Karpas-422 (cell line): ENCODE measurements at regions not wholly inside any gene's neighbourhood (a gene's known extent, or its start where the extent isn't known, plus 50 kb on each side); places are given as distances from the start of the nearest gene placed in this dataset.

Experiments used
- DNase-seq: peaks from one replicate; pipeline ENCODE4 v3.0.0-alpha.2; 2015
- H2AFZ ChIP-seq: fragments of 200-600 bp; sonication (generic); 2 replicates; pipeline ENCODE4 v1.6.1; 2014; ENCODE audit warnings: antibody characterized with exemption, low read length, mixed read lengths
- H3K27ac ChIP-seq: fragments of 200-600 bp; sonication (generic); 2 replicates; pipeline ENCODE4 v1.5.1; 2014; ENCODE audit warnings: mild to moderate bottlenecking, low read length, moderate library complexity
- H3K27me3 ChIP-seq: fragments of 200-600 bp; sonication (generic); 2 replicates; pipeline ENCODE4 v1.6.1; 2014; ENCODE audit warnings: low read length, mixed read lengths
- H3K36me3 ChIP-seq: fragments of 200-600 bp; sonication (generic); 2 replicates; pipeline ENCODE4 v1.6.1; 2014; ENCODE audit warnings: low read length, mixed read lengths; ENCODE audit not compliant: insufficient read depth
- H3K4me1 ChIP-seq: fragments of 200-600 bp; sonication (generic); 2 replicates; pipeline ENCODE4 v1.6.1; 2014; ENCODE audit warnings: mild to moderate bottlenecking, low read length, mixed read lengths
- H3K4me2 ChIP-seq: fragments of 200-600 bp; sonication (generic); 2 replicates; pipeline ENCODE4 v1.6.1; 2014; ENCODE audit warnings: low read length, low read depth, mild to moderate bottlenecking; ENCODE audit not compliant: poor library complexity, severe bottlenecking
- H3K4me3 ChIP-seq: fragments of 200-600 bp; sonication (generic); 2 replicates; pipeline ENCODE4 v1.5.1; 2014; ENCODE audit warnings: mild to moderate bottlenecking, antibody characterized with exemption, low read length, mixed read lengths
- H3K79me2 ChIP-seq: fragments of 200-600 bp; sonication (generic); 2 replicates; pipeline ENCODE4 v1.6.1; 2014; ENCODE audit warnings: mild to moderate bottlenecking, low read length, mixed read lengths
- H3K9ac ChIP-seq: fragments of 200-600 bp; sonication (generic); 2 replicates; pipeline ENCODE4 v1.6.0; 2014; ENCODE audit warnings: low read length
- H3K9me2 ChIP-seq: fragments of 200-600 bp; sonication (generic), shearing (Covaris generic); replicated peaks from 2 replicates; pipeline ENCODE4 v1.6.0; 2014; ENCODE audit warnings: mild to moderate bottlenecking, low read length, moderate library complexity; ENCODE audit not compliant: insufficient read depth
- H3K9me3 ChIP-seq: fragments of 300-700, 200-600 bp; sonication (generic); 2 replicates; pipeline ENCODE4 v1.6.1; 2014; ENCODE audit warnings: low read length, mixed read lengths
- H4K20me1 ChIP-seq: fragments of 200-600 bp; sonication (generic); 2 replicates; pipeline ENCODE4 v1.6.1; 2014; ENCODE audit warnings: mild to moderate bottlenecking, antibody characterized with exemption, low read length, low read depth; ENCODE audit not compliant: insufficient read depth

DNA sequence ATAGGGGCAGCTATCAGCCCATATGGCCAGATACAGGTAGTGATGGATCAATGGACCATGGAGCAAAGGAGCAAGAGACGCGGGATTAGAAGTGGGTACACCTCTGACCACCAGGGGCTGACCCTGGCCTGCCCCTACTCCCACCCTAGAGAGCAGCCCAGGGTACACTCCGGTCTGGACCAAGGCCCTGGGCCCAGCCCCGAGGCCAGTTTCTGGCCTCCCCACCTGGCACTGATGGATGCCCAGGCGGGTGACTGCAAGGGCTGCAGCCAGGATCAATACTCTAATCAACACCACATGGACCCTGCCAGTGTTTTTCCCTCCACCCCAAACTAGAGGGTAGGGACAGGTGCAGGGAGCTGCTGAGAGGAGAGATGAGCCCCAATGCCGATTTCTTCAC, 74.1 kb upstream of the NECTIN1 start:
- no peak overlapping the region for H3K9ac ChIP-seq
- H3K9me2 ChIP-seq: no peaks in the 10 kb centered on the region
- H3K4me3 ChIP-seq: no peak overlapping the region
- H3K27me3 ChIP-seq: no peaks in the 10 kb centered on the region
- DNase-seq: no peak
- no peaks in the 10 kb centered on the region for H3K79me2 ChIP-seq
- H3K4me1 ChIP-seq: no peaks in the 10 kb centered on the region
- no peak overlapping the region for H3K4me2 ChIP-seq
- no peaks in the 10 kb centered on the region for H3K36me3 ChIP-seq
- no peaks in the 10 kb centered on the region for H4K20me1 ChIP-seq
- no peak overlapping the region for H3K27ac ChIP-seq
- no peaks in the 10 kb centered on the region for H3K9me3 ChIP-seq
- no peak overlapping the region for H2AFZ ChIP-seq

DNA sequence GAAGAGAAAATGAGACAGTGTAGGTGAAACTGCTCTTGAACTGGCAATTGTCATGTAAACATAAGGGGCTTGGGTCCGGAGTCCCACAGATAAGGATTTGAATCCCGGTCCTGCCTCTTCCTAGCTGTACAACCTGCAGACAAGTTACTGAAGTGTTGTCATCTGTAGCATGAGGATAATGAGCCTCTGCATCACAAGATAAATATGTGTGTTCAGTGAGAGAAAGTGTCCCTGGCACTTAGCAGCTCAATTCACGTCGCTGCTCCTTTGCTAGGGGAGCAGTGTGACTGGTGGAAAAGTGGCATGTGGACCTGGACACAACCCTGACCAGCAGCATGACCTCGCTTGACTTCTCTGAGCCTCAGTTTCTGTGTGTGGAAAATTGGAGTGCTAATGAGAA, 73.7 kb upstream of the NECTIN1 start:
- Histone ChIP-seq H2AFZ (no peak overlapping the region), H3K4me2 (no peak overlapping the region), H3K4me3 (no peak overlapping the region), H3K9me2 (no peaks in the 10 kb centered on the region), H3K9ac (no peak overlapping the region), H3K4me1 (no peaks in the 10 kb centered on the region), H3K27ac (no peak overlapping the region), H3K36me3 (no peaks in the 10 kb centered on the region), H4K20me1 (no peaks in the 10 kb centered on the region), H3K9me3 (no peaks in the 10 kb centered on the region), H3K79me2 (no peaks in the 10 kb centered on the region), H3K27me3 (no peaks in the 10 kb centered on the region)
- DNase-seq: no peak

- Histone ChIP-seq H4K20me1 (no peaks in the 10 kb centered on the region), H3K27me3 (no peaks in the 10 kb centered on the region), H3K36me3 (no peaks in the 10 kb centered on the region), H3K27ac (no peak overlapping the region), H3K79me2 (no peaks in the 10 kb centered on the region), H3K4me2 (no peak overlapping the region), H2AFZ (no peak overlapping the region), H3K9me3 (no peaks in the 10 kb centered on the region), H3K9me2 (no peaks in the 10 kb centered on the region), H3K4me1 (no peaks in the 10 kb centered on the region), H3K9ac (no peak overlapping the region), H3K4me3 (no peak overlapping the region)
- DNase-seq: no peak
Observed at GRCh38 chr11:119800619-119801018, 71.6 kb upstream of the NECTIN1 start.

DNA sequence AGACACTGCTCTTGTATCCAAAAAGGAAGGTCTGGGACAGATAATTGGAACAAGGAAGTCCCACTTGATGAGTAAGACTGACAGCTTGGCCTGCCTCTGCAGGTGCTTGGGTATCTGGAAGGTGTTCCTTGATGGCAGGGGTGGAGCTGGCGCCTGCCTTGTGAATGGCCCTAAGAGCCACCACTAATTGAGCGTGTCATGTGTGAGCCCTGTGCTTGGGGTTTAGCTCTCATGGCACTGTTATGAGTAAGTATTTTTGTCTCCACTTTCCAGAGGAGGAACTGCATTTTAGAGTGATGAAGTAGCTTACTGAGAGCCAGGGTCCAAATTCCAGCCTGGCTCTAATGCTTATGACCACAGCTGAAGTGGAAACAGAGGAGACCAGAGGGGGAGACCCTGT, 71.2 kb upstream of the NECTIN1 start:
- Histone ChIP-seq H4K20me1 (no peaks in the 10 kb centered on the region), H3K36me3 (no peaks in the 10 kb centered on the region), H3K4me3 (no peak overlapping the region), H2AFZ (no peak overlapping the region), H3K79me2 (no peaks in the 10 kb centered on the region), H3K27me3 (no peaks in the 10 kb centered on the region), H3K9ac (no peak overlapping the region), H3K27ac (no peak overlapping the region), H3K9me3 (no peaks in the 10 kb centered on the region), H3K4me1 (no peaks in the 10 kb centered on the region), H3K9me2 (no peaks in the 10 kb centered on the region), H3K4me2 (no peak overlapping the region)
- DNase-seq: no peak

GRCh38 chr11:119798656-119799055, 69.7 kb upstream of the NECTIN1 start:
- H3K9me3 ChIP-seq: no peaks in the 10 kb centered on the region
- no peaks in the 10 kb centered on the region for H3K36me3 ChIP-seq
- no peak overlapping the region for H3K9ac ChIP-seq
- no peak for DNase-seq
- H2AFZ ChIP-seq: no peak overlapping the region
- H3K4me2 ChIP-seq: no peak overlapping the region
- H3K27ac ChIP-seq: no peak overlapping the region
- no peaks in the 10 kb centered on the region for H3K27me3 ChIP-seq
- no peaks in the 10 kb centered on the region for H3K9me2 ChIP-seq
- H3K4me1 ChIP-seq: no peaks in the 10 kb centered on the region
- H4K20me1 ChIP-seq: no peaks in the 10 kb centered on the region
- H3K79me2 ChIP-seq: no peaks in the 10 kb centered on the region
- H3K4me3 ChIP-seq: no peak overlapping the region

DNA sequence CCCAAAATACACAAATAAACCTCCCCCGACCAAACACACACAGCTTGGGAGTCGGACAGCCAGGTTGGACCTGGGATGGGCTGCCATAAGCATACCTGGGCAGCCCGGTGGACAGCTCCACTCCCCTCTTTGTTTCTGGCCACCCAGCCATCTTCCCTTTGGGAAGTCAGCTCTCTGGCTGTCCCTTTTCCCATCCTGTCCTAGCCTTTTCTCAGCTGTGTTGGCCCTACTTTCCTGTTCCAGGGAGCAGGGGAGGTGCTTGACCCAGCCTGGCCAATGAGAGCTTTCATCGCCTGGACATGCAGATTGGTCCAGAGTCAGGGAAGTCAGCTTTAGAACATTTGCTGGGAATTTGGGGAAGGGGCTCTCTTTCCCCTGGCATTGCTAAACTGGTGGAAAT, 68.7 kb upstream of the NECTIN1 start:
- Histone ChIP-seq H4K20me1 (no peaks in the 10 kb centered on the region), H3K9me2 (no peaks in the 10 kb centered on the region), H3K36me3 (no peaks in the 10 kb centered on the region), H2AFZ (no peak overlapping the region), H3K79me2 (no peaks in the 10 kb centered on the region), H3K4me2 (no peak overlapping the region), H3K4me3 (no peak overlapping the region), H3K27ac (no peak overlapping the region), H3K9ac (no peak overlapping the region), H3K9me3 (no peaks in the 10 kb centered on the region), H3K4me1 (no peaks in the 10 kb centered on the region), H3K27me3 (no peaks in the 10 kb centered on the region)
- DNase-seq: no peak

- Histone ChIP-seq H3K4me1 (no peaks in the 10 kb centered on the region), H3K9ac (no peak overlapping the region), H3K9me2 (no peaks in the 10 kb centered on the region), H3K4me3 (no peak overlapping the region), H2AFZ (no peak overlapping the region), H3K79me2 (no peaks in the 10 kb centered on the region), H3K27ac (no peak overlapping the region), H3K4me2 (no peak overlapping the region), H3K27me3 (no peaks in the 10 kb centered on the region), H4K20me1 (no peaks in the 10 kb centered on the region), H3K9me3 (no peaks in the 10 kb centered on the region), H3K36me3 (no peaks in the 10 kb centered on the region)
- no peak for DNase-seq
Observed at GRCh38 chr11:119797123-119797611, 68.2 kb upstream of the NECTIN1 start.

DNA sequence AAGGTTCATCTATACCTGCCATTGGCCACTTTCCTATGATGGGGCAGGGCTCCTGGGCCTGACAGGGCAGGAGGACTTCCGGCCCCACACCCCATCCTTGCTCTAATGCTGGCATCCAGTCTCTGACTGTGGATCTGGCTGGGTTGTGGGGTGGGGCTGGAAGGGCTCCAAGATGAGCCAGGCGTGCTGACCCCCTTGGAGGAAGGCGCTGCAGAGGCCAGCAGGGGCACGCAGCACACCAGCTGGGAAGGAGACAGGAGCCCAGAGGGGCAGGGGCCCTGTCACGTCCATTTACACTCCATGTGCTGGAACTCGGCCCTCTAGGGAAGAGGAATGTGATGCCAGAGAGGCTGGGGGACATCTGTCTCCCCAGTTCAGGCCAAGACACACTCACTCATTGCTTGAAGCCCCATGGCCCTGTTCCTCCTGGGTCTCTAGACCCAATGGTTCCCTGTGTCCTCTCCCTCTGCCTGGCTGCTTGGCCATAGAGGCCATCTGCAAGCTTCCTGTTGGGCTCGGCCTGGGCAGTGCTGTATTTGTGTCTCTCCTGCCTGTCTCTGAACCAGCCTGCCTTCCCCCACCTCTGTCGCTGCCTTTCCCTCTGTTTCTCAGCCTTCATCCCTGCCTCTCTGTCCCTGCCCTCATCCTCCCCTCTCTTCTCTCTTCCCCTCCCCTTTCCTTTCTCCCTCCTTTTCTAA, 67.5 kb upstream of the NECTIN1 start:
- H3K4me1 ChIP-seq: no peaks in the 10 kb centered on the region
- H3K9me2 ChIP-seq: no peaks in the 10 kb centered on the region
- no peaks in the 10 kb centered on the region for H3K27me3 ChIP-seq
- no peaks in the 10 kb centered on the region for H4K20me1 ChIP-seq
- no peak overlapping the region for H3K9ac ChIP-seq
- no peak overlapping the region for H3K4me2 ChIP-seq
- H3K9me3 ChIP-seq: no peaks in the 10 kb centered on the region
- no peak for DNase-seq
- H3K4me3 ChIP-seq: no peak overlapping the region
- no peak overlapping the region for H3K27ac ChIP-seq
- H2AFZ ChIP-seq: no peak overlapping the region
- H3K36me3 ChIP-seq: no peaks in the 10 kb centered on the region
- H3K79me2 ChIP-seq: no peaks in the 10 kb centered on the region
